KBM-7 (cell line): ENCODE measurements at regions not wholly inside any gene's neighbourhood (a gene's known extent, or its start where the extent isn't known, plus 50 kb on each side); places are given as distances from the start of the nearest gene placed in this dataset.

Source experiments
- DNase-seq: peaks from one replicate; pipeline ENCODE4 v3.0.0-alpha.2; 2015
- in situ Hi-C: fragments of 300-500 bp; cut with MboI; formaldehyde crosslinking; loops from 2 replicates; pipeline ENCODE4 v1.14.3; 2020; ENCODE audit warnings: low sequenced_read_pairs, low pct_unique_long_range_greater_than_20kb, mixed read lengths

- in situ Hi-C loops = no loop called here
- no peak for DNase-seq
Observed at GRCh38 chr6:137361701-137362100, 132.5 kb downstream of the OLIG3 start.

- in situ Hi-C loops = no loop called here
- DNase-seq = no peak
Observed at GRCh38 chr6:137358273-137358672, 135.9 kb downstream of the OLIG3 start.

- DNase-seq = no peak
- in situ Hi-C loops = no loop called here
Observed at GRCh38 chr6:137357948-137358266, 136.3 kb downstream of the OLIG3 start.

GRCh38 chr6:137357263-137357947, 136.8 kb downstream of the OLIG3 start:
- in situ Hi-C loops = no loop called here
- no peak for DNase-seq

- in situ Hi-C loops = no loop called here
Observed at GRCh38 chr6:137353842-137354397, 134.7 kb upstream of the IFNGR1 start.

GRCh38 chr6:137353346-137353745, 134.2 kb upstream of the IFNGR1 start:
- DNase-seq = peak; percentile 50
- in situ Hi-C loops = no loop called here

More at GRCh38 chr6:137353842-137354397, 134.7 kb upstream of the IFNGR1 start:
- no peak for DNase-seq

- in situ Hi-C loops = no loop called here
- no peak for DNase-seq
Observed at GRCh38 chr6:137352859-137353258, 133.7 kb upstream of the IFNGR1 start.

- in situ Hi-C loops = no loop called here
- peak; percentile 91 for DNase-seq
Observed at GRCh38 chr6:137351890-137352289, 132.7 kb upstream of the IFNGR1 start.

GRCh38 chr6:137350857-137351256, 131.7 kb upstream of the IFNGR1 start:
- no peak for DNase-seq
- in situ Hi-C loops = no loop called here

GRCh38 chr6:137349856-137350830, 131.0 kb upstream of the IFNGR1 start:
- in situ Hi-C loops = no loop called here
- DNase-seq = no peak

GRCh38 chr6:137348777-137349176, 129.6 kb upstream of the IFNGR1 start:
- in situ Hi-C loops = no loop called here

GRCh38 chr6:137343241-137343640, 124.1 kb upstream of the IFNGR1 start:
- DNase-seq = no peak
- in situ Hi-C loops = no loop called here

More at GRCh38 chr6:137348777-137349176, 129.6 kb upstream of the IFNGR1 start:
- no peak for DNase-seq

GRCh38 chr6:137342607-137343190, 123.5 kb upstream of the IFNGR1 start:
- peak; percentile 22 for DNase-seq
- in situ Hi-C loops = no loop called here

- DNase-seq = peak; percentile 40
Observed at GRCh38 chr6:137341681-137342195, 122.6 kb upstream of the IFNGR1 start.

GRCh38 chr6:137339929-137340559, 120.9 kb upstream of the IFNGR1 start:
- in situ Hi-C loops = no loop called here
- DNase-seq = no peak

More at GRCh38 chr6:137341681-137342195, 122.6 kb upstream of the IFNGR1 start:
- in situ Hi-C loops = no loop called here

GRCh38 chr6:137334884-137335283, 115.7 kb upstream of the IFNGR1 start:
- DNase-seq = no peak
- in situ Hi-C loops = no loop called here

GRCh38 chr6:137334094-137334493, 114.9 kb upstream of the IFNGR1 start:
- in situ Hi-C loops = no loop called here

GRCh38 chr6:137332637-137333280, 113.6 kb upstream of the IFNGR1 start:
- DNase-seq = no peak
- in situ Hi-C loops = no loop called here

More at GRCh38 chr6:137334094-137334493, 114.9 kb upstream of the IFNGR1 start:
- DNase-seq = no peak
